Smooth muscle cell (in vitro differentiated cells): ENCODE measurements at regions not wholly inside any gene's neighbourhood (a gene's known extent, or its start where the extent isn't known, plus 50 kb on each side); places are given as distances from the start of the nearest gene placed in this dataset.

ENCODE experiments used
- DNase-seq: peaks from one replicate; lab custom pipeline; 2025; ENCODE audit not compliant: unreplicated experiment; lab: John Stamatoyannopoulos, UW
- H2AFZ ChIP-seq: fragments of 200-600 bp; sonication (generic); 2 replicates; pipeline ENCODE4 v1.6.0; 2016; ENCODE audit warnings: antibody characterized with exemption, low read depth, mild to moderate bottlenecking
- H3F3A ChIP-seq: fragments of 200-600 bp; sonication (generic); 2 replicates; pipeline ENCODE4 v1.6.0; 2017; ENCODE audit warnings: antibody characterized with exemption, low read depth
- H3K27ac ChIP-seq: fragments of 200-600 bp; sonication (generic); 2 replicates; pipeline ENCODE4 v1.5.1; 2016; ENCODE audit warnings: low read depth, mild to moderate bottlenecking
- H3K27me3 ChIP-seq: fragments of 200-600 bp; sonication (generic); 2 replicates; pipeline ENCODE4 v1.6.1; 2016; ENCODE audit warnings: low read depth, mild to moderate bottlenecking
- H3K36me3 ChIP-seq: fragments of 200-600 bp; sonication (generic); 2 replicates; pipeline ENCODE4 v1.5.1; 2016; ENCODE audit warnings: low read depth
- H3K4me1 ChIP-seq: fragments of 200-600 bp; sonication (generic); 2 replicates; pipeline ENCODE4 v1.5.1; 2016; ENCODE audit warnings: low read depth
- H3K4me2 ChIP-seq: fragments of 200-600 bp; sonication (generic); 2 replicates; pipeline ENCODE4 v1.6.0; 2016; ENCODE audit warnings: mild to moderate bottlenecking
- H3K4me3 ChIP-seq: fragments of 200-600 bp; sonication (generic); 2 replicates; pipeline ENCODE4 v1.5.1; 2016; ENCODE audit warnings: mild to moderate bottlenecking
- H3K79me2 ChIP-seq: fragments of 200-600 bp; sonication (generic); 2 replicates; pipeline ENCODE4 v1.6.0; 2016; ENCODE audit warnings: low read depth, mild to moderate bottlenecking
- H3K9ac ChIP-seq: fragments of 200-600 bp; sonication (generic); 2 replicates; pipeline ENCODE4 v1.6.0; 2016; ENCODE audit warnings: low read depth
- H3K9me3 ChIP-seq: fragments of 200-600 bp; sonication (generic); replicated peaks from 2 replicates; pipeline ENCODE4 v1.5.1; 2016; ENCODE audit warnings: low read depth
- H4K20me1 ChIP-seq: fragments of 200-600 bp; sonication (generic); 2 replicates; pipeline ENCODE4 v1.6.0; 2016; ENCODE audit warnings: low read depth
- CTCF ChIP-seq: fragments of 200-600 bp; sonication (generic); IDR thresholded peaks from 2 replicates; pipeline ENCODE4 v1.5.1; 2017; ENCODE audit warnings: borderline replicate concordance, mild to moderate bottlenecking, antibody characterized with exemption; ENCODE audit not compliant: insufficient read depth, poor library complexity, severe bottlenecking
- WGBS: methylation state at CpG from one replicate; pipeline ENCODE4 v1.1.7; 2016; ENCODE audit warnings: low lambda C conversion rate; 5-methylcytosine and 5-hydroxymethylcytosine counted together

GRCh38 chr4:133474501-133474900 lies 325.4 kb downstream of the PCDH10 start:
- no peak overlapping the region for H3K4me3 ChIP-seq
- H3K27me3 ChIP-seq: no peaks in the 10 kb centered on the region
- H3K79me2 ChIP-seq: no peaks in the 10 kb centered on the region
- no peak for DNase-seq
- no peaks in the 10 kb centered on the region for H4K20me1 ChIP-seq
- no peak overlapping the region for H3K4me2 ChIP-seq
- H3K27ac ChIP-seq: no peak overlapping the region
- peaks cover 4% of the 10 kb centered on the region for H3F3A ChIP-seq
- no peak overlapping the region for H2AFZ ChIP-seq
- no peak for TF ChIP-seq CTCF
- H3K9ac ChIP-seq: no peak overlapping the region
- WGBS: 47% methylated on average over 2 of the region's 2 CpGs
- no peaks in the 10 kb centered on the region for H3K36me3 ChIP-seq
- H3K4me1 ChIP-seq: no peaks in the 10 kb centered on the region
- H3K9me3 ChIP-seq: no peaks in the 10 kb centered on the region

GRCh38 chr4:133472244-133472643 lies 323.1 kb downstream of the PCDH10 start:
- no peaks in the 10 kb centered on the region for H3K4me1 ChIP-seq
- peaks cover 4% of the 10 kb centered on the region for H3F3A ChIP-seq
- 40% methylated on average over 1 of the region's 1 CpG for WGBS
- no peaks in the 10 kb centered on the region for H3K9me3 ChIP-seq
- no peaks in the 10 kb centered on the region for H4K20me1 ChIP-seq
- DNase-seq: no peak
- H3K36me3 ChIP-seq: no peaks in the 10 kb centered on the region
- H3K27me3 ChIP-seq: no peaks in the 10 kb centered on the region
- no peak overlapping the region for H3K9ac ChIP-seq
- H3K79me2 ChIP-seq: no peaks in the 10 kb centered on the region
- no peak overlapping the region for H3K4me3 ChIP-seq
- H3K4me2 ChIP-seq: no peak overlapping the region
- no peak overlapping the region for H3K27ac ChIP-seq
- TF ChIP-seq CTCF: no peak
- no peak overlapping the region for H2AFZ ChIP-seq

- TF ChIP-seq CTCF: no peak
- 74% methylated on average over 3 of the region's 3 CpGs for WGBS
- Histone ChIP-seq H3K4me1 (no peaks in the 10 kb centered on the region), H3K36me3 (no peaks in the 10 kb centered on the region), H3K4me2 (no peak overlapping the region), H4K20me1 (no peaks in the 10 kb centered on the region), H3K9me3 (no peaks in the 10 kb centered on the region), H3K4me3 (no peak overlapping the region), H3K9ac (no peak overlapping the region), H3K79me2 (no peaks in the 10 kb centered on the region), H2AFZ (peak overlapping the region; percentile 45), H3F3A (no peaks in the 10 kb centered on the region), H3K27me3 (no peaks in the 10 kb centered on the region), H3K27ac (no peak overlapping the region)
- DNase-seq: no peak
Observed at GRCh38 chr4:133467290-133467947, 318.3 kb downstream of the PCDH10 start.

GRCh38 chr4:133465022-133465421 lies 315.9 kb downstream of the PCDH10 start:
- H3F3A ChIP-seq: no peaks in the 10 kb centered on the region
- no peaks in the 10 kb centered on the region for H3K79me2 ChIP-seq
- DNase-seq: no peak
- TF ChIP-seq CTCF: no peak
- no peaks in the 10 kb centered on the region for H4K20me1 ChIP-seq
- 80% methylated on average over 4 of the region's 4 CpGs for WGBS
- H3K27ac ChIP-seq: no peak overlapping the region
- no peaks in the 10 kb centered on the region for H3K27me3 ChIP-seq
- H3K4me1 ChIP-seq: no peaks in the 10 kb centered on the region
- no peak overlapping the region for H3K9ac ChIP-seq
- H3K36me3 ChIP-seq: no peaks in the 10 kb centered on the region
- no peaks in the 10 kb centered on the region for H3K9me3 ChIP-seq
- no peak overlapping the region for H3K4me3 ChIP-seq
- no peak overlapping the region for H3K4me2 ChIP-seq
- H2AFZ ChIP-seq: peak overlapping the region; percentile 51
